HG03432 (cell line): ENCODE measurements at regions not wholly inside any gene's neighbourhood (a gene's known extent, or its start where the extent isn't known, plus 50 kb on each side); places are given as distances from the start of the nearest gene placed in this dataset.
"Not testable (repeated sequence)": the region's sequence is repeated elsewhere in the genome, so short reads cannot be mapped to it uniquely, and the experiment has no call there.

Experiments
- ATAC-seq: cut with Tn5 transposase; IDR thresholded peaks from one replicate; pipeline ENCODE4 v1.9.1; 2021; ENCODE audit warnings: mild to moderate bottlenecking, moderate library complexity; ENCODE audit not compliant: unreplicated experiment

DNA sequence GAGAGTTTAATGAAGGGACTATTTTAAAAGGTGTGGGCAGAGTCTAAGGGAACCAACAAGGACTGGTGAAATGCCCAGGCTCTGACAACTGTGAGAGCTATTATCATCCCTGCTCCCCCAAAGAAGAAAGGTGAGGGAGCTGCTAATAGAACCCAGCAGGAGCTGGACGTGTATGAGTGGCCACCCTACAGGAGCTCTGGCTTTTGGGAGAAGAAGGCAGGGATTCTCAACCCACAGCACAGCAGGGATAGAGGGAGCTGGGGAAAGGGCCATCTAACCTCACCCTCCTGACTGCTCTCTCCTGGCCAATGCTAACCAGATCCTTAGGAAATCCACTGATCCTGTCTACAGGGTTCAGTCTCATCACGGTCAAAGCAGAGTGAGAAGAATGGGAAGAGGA, 57.1 kb downstream of the GRIN2B start:
- ATAC-seq = no peak

GRCh38 chr12:13918897-13919296, 62.5 kb downstream of the GRIN2B start:
- ATAC-seq = no peak

DNA sequence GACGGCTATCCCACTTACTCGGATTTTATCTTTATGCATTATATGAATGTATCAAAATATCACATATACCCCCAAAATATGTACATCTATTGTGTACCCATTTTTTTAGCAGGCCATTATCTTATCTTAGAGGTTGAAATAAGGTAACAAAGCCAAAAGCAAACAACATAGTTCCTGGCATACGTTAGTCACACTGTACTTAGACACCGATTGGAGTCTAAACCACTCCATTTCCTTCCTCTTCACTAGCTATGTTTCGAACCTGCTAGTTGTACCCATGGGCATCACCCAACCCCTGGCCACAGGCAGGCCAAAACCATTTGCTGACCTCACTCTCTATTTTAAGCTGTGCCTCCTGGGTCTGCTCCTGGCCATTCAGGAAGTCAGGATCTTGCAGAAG, 66.3 kb downstream of the GRIN2B start:
- ATAC-seq = no peak

DNA sequence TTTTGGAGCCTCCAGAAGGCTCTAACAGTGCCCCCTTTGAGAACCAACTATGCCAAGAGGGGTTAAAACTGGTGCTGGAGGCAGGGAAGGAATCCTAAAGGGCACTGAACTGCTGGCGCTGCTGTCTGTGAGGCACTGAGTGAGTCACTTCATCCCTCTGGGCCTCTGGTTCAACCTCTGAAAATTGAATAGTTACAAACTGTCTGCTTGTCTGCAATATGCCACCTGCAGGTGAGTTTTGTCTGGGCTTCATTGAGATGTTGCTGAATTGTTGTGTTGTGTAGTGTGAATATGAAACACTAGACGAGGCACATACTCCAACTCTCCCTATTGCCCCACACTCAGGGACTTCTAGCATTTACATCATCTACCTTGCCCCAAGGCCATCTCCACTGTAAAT, 68.0 kb downstream of the GRIN2B start:
- no peak for ATAC-seq

- ATAC-seq = no peak
These were observed 69.4 kb downstream of the GRIN2B start for GRCh38 chr12:13911756-13912554.

- no peak for ATAC-seq
These were observed 75.6 kb downstream of the GRIN2B start for GRCh38 chr12:13905794-13906193.

- ATAC-seq = no peak
These were observed 80.7 kb downstream of the GRIN2B start for GRCh38 chr12:13900718-13901117.

- not testable (repeated sequence) for ATAC-seq
These were observed 83.0 kb downstream of the GRIN2B start for GRCh38 chr12:13898387-13898786.

DNA sequence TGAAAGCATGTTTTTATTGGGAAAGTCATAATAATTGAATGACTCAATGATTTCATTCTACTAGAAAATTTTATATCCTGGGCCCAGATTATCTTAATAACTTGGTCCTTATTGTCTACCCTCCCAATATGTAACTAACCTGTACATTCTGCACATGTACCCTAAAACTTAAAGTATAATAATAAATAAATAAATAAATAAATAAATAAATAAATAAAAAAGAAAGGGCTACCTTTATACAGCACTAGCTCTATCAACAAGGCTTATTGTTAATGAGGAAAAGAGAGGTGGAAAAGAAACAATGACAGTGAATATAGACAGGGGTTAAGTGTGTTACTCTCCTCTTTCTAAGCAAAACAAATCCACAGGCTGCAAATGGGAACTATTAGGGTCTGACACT, 83.6 kb downstream of the GRIN2B start:
- no peak for ATAC-seq

GRCh38 chr12:13896063-13896626, 85.3 kb downstream of the GRIN2B start:
- no peak for ATAC-seq

DNA sequence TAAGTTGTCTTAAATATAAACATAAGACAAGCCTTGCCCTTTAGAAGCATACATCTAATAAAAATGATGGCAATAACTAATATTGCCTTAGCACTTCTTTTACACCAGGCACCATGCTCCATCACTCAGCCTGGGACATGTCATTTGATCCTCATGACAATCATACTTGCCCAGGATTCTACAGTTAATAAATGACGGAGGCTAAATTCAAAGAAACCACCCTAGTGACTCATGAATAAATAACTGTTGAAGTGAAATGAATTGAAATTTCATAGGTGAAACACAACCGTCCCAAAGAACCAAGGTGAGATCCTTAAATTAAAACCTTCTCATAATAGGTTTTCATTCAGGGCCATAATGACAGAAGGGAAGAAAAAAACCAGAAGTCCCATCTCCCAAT, 89.5 kb downstream of the GRIN2B start:
- no peak for ATAC-seq

GRCh38 chr12:13890943-13891342, 90.5 kb downstream of the GRIN2B start:
- ATAC-seq = no peak

DNA sequence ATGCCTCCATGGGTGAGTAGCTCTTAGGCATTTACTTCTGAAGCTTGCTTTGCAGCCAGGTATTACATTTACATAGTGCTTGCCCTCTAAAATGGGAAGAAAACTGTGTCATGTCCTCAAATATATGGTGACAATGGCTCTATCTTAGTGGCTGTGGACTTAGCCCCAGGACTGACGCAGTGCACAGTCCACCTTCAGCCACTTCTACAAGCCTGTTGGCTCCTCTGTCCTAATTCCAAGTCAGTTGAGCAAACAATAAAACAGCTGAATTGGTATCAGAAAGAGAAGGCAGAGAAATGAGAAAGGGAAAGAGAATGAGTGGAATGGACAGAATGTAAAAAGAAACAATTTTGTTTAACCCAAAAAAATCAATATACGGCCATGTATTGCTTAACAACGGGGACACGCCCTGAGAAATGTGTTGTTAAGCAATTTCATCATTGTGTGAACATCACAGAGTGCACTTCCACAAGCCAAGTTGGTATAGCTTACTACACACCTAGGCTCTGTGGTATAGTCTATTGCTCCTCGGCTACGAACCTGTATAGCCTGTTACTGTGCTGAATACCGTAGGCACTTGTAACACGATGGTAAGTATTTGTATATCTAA, 93.5 kb downstream of the GRIN2B start:
- no peak for ATAC-seq

DNA sequence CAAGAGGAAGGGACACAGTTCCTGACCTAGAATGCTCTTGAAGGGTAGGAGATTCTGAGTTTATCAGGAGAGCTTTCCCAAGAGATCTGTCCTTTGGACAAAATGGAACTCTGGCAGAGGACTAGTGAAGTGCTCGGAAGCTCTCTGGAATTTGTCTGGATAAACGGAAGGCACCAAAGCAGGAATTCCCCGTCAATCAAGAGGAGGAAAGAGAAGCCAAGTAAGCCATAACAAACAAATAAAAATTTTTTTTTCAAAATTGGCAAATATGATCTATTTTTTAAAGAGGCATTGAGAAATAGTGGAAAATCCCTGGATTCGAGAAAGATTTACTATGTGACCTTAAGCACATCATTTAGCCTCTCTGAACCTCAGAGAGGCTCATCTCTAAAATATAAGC, 99.2 kb downstream of the GRIN2B start:
- ATAC-seq = no peak

GRCh38 chr12:13880613-13881012, 100.8 kb downstream of the GRIN2B start:
- no peak for ATAC-seq

DNA sequence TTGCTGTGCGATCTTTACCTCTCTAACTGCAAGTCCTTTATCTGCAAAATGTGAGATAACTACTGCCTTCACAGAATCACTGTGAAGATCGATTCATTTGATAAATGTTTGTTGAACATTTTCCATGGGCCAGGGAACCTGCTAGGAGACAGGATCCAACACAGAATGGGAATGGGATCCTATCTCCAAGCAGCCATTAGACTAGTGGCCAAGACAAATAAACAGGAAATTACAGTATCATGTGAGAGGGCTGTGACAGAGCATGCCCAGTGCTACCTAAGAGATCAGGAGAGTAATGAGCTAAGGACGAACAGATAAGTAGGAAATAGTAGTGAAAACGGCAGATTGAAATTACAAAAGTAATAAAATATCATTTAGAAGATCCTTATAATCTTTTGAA, 105.7 kb downstream of the GRIN2B start:
- ATAC-seq = no peak

DNA sequence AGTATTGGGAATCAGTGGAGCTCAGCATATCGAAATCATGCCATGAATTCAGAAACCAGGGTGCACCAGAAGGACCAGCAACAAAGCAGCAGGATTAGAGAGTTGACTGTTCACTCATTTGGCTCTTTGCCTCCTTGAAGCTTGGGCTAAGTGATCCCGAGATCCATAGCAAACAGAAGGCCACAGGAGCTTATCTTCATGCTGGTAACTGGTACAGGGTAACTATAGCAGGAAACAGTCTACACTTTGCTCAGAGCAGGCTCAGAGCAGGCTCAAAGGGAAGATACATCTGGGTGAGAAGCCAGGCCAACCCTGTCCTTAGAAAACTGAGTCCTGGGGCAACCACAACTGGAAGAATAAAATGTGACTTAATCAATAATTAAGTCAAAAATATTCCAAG, 111.1 kb downstream of the GRIN2B start:
- no peak for ATAC-seq

DNA sequence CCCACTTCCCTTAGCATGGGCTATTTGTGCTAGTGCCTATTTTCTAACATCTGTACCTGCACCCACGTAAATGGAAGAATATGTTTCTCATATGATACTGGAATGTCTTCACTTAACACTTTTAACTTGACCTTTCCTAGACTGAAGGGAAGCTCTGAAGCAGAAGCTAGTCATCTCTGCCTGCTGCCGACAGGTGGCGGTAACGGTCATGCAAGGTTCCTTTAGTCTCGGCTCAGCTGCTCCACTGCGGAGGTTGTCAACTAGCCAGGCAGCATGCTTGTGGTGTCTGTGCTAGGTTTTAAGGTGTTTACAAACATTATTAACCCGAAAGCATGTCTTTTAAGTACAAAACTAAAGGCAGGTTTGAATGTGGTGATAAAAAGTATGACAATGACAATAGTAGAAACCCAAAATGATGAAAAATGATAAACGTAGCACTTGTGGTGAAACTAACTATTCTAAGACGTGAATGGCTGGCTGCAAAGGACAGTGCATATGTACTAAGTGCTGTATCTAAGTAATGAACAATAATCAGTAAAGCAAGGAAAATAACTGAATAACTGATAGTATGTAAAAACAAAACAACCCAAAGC, 117.2 kb downstream of the GRIN2B start:
- ATAC-seq = peak; percentile 95

DNA sequence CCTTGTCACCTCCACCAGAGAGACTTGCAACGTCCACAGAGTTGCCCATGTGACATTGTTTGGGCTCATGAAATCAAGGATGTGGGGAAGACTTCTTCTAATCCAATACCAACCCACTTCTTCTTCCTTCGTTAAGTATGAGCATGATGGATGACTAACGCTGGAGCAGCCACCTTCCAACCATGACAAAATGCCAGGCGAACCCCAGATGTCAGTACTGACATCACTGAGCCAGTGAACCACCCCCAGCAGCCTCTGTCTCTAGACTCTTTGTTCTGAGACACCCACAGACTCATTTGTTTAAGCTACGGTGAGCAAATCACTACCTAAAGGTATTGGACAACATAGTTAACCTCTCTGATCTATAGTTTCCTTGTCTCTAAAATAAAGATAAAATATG, 123.7 kb downstream of the GRIN2B start:
- ATAC-seq = no peak

DNA sequence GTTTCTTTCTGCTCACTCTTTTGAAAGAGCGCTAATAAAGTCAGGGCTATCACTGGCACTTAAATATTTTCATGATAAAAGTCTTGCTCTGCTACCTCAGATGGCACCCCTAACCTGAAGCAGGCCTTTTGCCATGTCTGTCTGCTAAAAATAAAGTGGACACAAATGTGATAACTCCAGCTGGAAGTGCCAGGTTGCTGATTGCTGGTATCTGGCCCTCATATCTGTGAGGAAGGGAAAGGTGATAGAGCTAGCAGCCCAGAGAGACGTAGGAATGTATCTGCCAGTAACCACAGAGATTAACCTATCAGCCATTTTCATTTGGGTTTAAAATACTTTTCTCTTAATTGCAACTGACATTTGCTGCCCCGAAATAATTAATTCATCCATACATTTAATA, 127.9 kb downstream of the GRIN2B start:
- ATAC-seq = no peak

GRCh38 chr12:13851828-13852227, 129.6 kb downstream of the GRIN2B start:
- ATAC-seq = no peak

DNA sequence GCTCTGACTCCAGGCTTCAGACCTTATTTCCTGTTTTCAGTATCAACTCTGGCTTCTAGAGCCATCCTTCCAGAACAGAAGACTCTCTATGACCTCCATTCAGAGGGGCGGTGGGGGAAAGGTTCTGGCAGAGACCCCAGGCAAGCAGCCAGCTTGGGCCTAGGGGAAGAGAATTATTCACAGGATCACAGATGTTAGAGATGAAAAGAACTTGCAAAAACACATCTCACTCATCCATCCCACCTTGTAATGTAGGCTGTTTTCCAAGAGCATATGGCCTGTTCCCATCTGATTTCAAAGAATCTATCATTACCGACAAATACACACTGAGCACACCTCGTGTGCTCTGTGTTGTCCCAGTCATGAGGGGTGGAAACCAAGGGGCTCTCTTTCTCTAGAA, 131.9 kb downstream of the GRIN2B start:
- ATAC-seq = no peak
